HEK293T (cell line): ENCODE measurements at regions not wholly inside any gene's neighbourhood (a gene's known extent, or its start where the extent isn't known, plus 50 kb on each side); places are given as distances from the start of the nearest gene placed in this dataset.
"Not testable (repeated sequence)": the region's sequence is repeated elsewhere in the genome, so short reads cannot be mapped to it uniquely, and the experiment has no call there.

Source experiments
- CTCF ChIA-PET: fragments of 350-600 bp; formaldehyde crosslinking; extraction: SDS; loops from one replicate; lab custom pipeline; 2021; ENCODE audit warnings: antibody characterized with exemption, inconsistent platforms; lab: Yijun Ruan, JAX
- POLR2A ChIA-PET: fragments of 350-600 bp; formaldehyde crosslinking; extraction: SDS; loops from one replicate; lab custom pipeline; 2020; ENCODE audit warnings: antibody characterized with exemption, inconsistent platforms; lab: Yijun Ruan, JAX
- DNase-seq: peaks from one replicate; pipeline ENCODE4 v3.0.0; 2012; ENCODE audit warnings: mixed read lengths; ENCODE audit errors: extremely low spot score
- ARNT ChIP-seq: fragments of 450-650 bp; IDR thresholded peaks from 2 replicates; pipeline ENCODE4 v1.6.1; 2017; ENCODE audit warnings: mild to moderate bottlenecking
- BHLHE40 ChIP-seq: fragments of 450-650 bp; IDR thresholded peaks from 2 replicates; pipeline ENCODE4 v1.6.1; 2016; ENCODE audit warnings: mild to moderate bottlenecking, moderate library complexity, borderline replicate concordance
- CTBP1 ChIP-seq: fragments of 450-650 bp; IDR thresholded peaks from 2 replicates; pipeline ENCODE4 v1.6.1; 2016; ENCODE audit warnings: borderline replicate concordance
- ELF4 ChIP-seq: fragments of 450-650 bp; IDR thresholded peaks from 2 replicates; pipeline ENCODE4 v1.6.1; 2017; ENCODE audit warnings: antibody characterized with exemption
- FOXA1 ChIP-seq: fragments of 450-650 bp; IDR thresholded peaks from 2 replicates; pipeline ENCODE4 v1.6.1; 2016; ENCODE audit warnings: mild to moderate bottlenecking
- FOXK2 ChIP-seq: fragments of 450-650 bp; IDR thresholded peaks from 2 replicates; pipeline ENCODE4 v1.6.1; 2016; ENCODE audit warnings: mild to moderate bottlenecking
- FOXM1 ChIP-seq: fragments of 450-650 bp; IDR thresholded peaks from 2 replicates; pipeline ENCODE4 v1.6.1; 2017; ENCODE audit warnings: mild to moderate bottlenecking, borderline replicate concordance
- HDGF ChIP-seq: fragments of 450-650 bp; IDR thresholded peaks from 2 replicates; pipeline ENCODE4 v1.6.1; 2017; ENCODE audit warnings: antibody characterized with exemption, borderline replicate concordance
- L3MBTL2 ChIP-seq: fragments of 450-650 bp; conservative IDR thresholded peaks from 2 replicates; pipeline ENCODE4 v1.6.1; 2016; ENCODE audit warnings: mild to moderate bottlenecking
- LEF1 ChIP-seq: fragments of 450-650 bp; IDR thresholded peaks from 2 replicates; pipeline ENCODE4 v1.6.1; 2017; ENCODE audit warnings: mild to moderate bottlenecking, borderline replicate concordance
- NFRKB ChIP-seq: fragments of 450-650 bp; IDR thresholded peaks from 2 replicates; pipeline ENCODE4 v1.6.1; 2016; ENCODE audit warnings: mild to moderate bottlenecking, moderate library complexity
- SP1 ChIP-seq: fragments of 450-650 bp; IDR thresholded peaks from 2 replicates; pipeline ENCODE4 v1.6.1; 2017
- SUZ12 ChIP-seq: fragments of 450-650 bp; IDR thresholded peaks from 2 replicates; pipeline ENCODE4 v1.6.1; 2016; ENCODE audit warnings: mild to moderate bottlenecking
- TARDBP ChIP-seq: fragments of 450-650 bp; IDR thresholded peaks from 2 replicates; pipeline ENCODE4 v1.6.1; 2016
- ZNF384 ChIP-seq: fragments of 450-650 bp; IDR thresholded peaks from 2 replicates; pipeline ENCODE4 v1.6.1; 2016
- TF ChIP-seq, protein P1 (sequence below): fragments of 450-650 bp; IDR thresholded peaks from 2 replicates; pipeline ENCODE4 v1.6.1; 2016

DNA sequence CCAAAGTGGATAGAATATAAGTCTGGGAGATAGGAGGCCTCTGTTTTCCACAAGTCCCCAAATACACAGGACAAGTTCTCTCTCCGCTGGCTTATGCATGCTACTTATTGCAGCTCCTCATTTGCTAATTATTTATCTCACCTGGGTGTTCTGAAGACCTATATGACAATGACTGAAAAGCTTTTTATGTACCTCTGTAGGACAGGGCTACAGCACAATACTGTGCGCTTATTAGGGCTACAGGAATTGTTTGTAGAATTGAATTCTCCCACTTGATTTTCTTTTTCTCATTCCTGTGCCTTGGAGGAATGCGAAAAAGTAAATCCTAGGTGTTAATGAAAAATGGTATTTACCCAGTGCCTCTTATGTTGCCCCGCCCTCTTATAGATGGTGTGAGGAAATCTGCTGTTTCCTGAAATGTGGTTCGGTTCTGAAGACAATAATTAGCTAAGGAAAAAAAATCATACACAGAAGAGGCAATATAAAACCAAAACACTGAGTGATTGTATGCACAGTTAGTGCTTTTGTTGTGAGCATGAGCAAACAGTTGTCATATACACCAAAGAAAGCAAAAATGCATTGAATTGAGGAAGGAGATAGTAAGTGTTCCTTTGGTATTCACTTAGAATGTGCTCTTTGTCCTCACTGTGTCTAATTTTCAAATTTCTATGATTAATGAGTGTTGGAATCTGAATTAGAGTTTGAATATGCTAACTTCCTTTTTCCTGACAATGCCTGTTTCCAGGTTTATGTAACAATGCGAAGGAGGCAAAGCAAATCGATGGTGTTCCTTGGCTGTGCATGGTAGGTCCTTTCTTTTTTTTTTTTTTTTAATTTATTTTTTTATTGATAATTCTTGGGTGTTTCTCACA is 78.7 kb upstream of the PNPT1 start:
- TF ChIP-seq TARDBP (no peak), ARNT (no peak), NFRKB (no peak), ZNF384 (no peak), CTBP1 (no peak), LEF1 (no peak), HDGF (no peak), FOXM1 (no peak)
- TF ChIP-seq, protein P1, sequence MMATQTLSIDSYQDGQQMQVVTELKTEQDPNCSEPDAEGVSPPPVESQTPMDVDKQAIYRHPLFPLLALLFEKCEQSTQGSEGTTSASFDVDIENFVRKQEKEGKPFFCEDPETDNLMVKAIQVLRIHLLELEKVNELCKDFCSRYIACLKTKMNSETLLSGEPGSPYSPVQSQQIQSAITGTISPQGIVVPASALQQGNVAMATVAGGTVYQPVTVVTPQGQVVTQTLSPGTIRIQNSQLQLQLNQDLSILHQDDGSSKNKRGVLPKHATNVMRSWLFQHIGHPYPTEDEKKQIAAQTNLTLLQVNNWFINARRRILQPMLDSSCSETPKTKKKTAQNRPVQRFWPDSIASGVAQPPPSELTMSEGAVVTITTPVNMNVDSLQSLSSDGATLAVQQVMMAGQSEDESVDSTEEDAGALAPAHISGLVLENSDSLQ: no peak
- no peak for DNase-seq
- POLR2A ChIA-PET: no interaction called here
- CTCF ChIA-PET: interaction anchor here (0.6 to 2.4 kb wide), 6 partner anchors 102 to 1264 kb away, joined by 3 to 15 read pairs (median 3); no protein-coding TSS in a partner anchor

DNA sequence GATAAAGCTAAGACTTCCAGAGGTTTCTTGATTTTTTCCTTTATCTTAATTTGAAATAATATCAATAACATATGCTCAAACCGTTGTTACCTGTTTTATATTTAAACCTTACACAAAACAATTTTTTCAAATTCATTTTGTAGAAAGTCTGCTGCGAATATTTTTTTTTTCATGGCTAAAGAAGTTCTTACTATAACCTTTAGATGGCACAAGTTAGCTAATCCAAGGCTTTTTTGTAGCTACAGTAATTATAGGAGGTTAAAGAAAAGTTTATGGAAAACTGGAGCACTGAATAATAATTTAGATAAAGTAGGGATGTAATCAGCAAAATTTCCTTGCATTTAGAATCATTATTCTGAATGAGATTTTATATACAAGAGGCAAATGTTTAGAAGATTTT is 78.0 kb upstream of the PNPT1 start:
- ChIA-PET POLR2A (no interaction called here), CTCF (interaction anchor here (0.6 to 2.4 kb wide), 10 partner anchors 52 to 1263 kb away, joined by 3 to 15 read pairs (median 3); no protein-coding TSS in a partner anchor)
- DNase-seq: no peak
- TF ChIP-seq CTBP1 (no peak), ELF4 (no peak), ZNF384 (peak; percentile 63; the same call in 1 of the 2 replicates), TARDBP (no peak), FOXA1 (no peak)

DNA sequence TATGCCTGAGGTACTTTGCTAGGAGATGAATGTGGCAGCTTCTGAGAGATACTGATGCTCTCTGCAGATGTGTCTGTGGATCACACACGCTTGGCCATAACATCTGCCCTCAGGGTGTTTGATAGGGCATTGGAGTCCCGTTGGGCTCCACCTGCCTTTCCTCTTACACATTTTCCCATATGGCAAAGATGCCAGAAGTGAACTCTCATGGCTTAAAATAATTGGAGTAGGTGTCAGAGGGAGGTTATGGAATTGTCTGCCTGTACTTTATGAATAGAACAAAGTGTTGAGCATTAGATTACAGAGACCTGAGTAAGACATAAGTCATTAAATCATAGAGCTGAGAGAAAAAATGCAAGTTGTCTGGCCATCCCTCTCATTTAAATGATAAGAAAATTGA is 75.3 kb upstream of the PNPT1 start:
- CTCF ChIA-PET: no interaction called here
- no peak for TF ChIP-seq ARNT
- no peak for TF ChIP-seq ELF4
- no peak for TF ChIP-seq SUZ12
- no peak for TF ChIP-seq ZNF384
- TF ChIP-seq NFRKB: no peak
- TF ChIP-seq L3MBTL2: no peak
- no peak for TF ChIP-seq FOXM1
- TF ChIP-seq BHLHE40: no peak
- no peak for DNase-seq
- POLR2A ChIA-PET: no interaction called here

DNA sequence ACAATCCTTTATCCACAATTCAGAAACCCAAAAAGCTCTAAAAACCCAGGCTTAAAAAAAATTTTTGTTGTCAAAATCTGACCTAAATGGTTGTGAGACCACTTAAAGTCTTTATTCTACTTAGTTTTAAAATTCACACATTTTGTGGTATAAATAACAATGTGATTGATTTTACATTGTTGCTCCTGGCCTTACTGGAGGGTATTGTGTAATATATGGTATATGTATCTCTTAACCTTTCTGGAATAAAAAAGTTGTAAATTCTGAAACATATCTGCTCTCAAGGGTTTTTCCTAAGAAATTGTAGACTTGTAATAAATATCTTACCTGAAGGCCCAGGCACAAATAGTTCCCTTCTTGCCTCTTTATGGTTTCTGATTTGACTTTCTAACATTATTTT is 73.3 kb upstream of the PNPT1 start:
- ChIA-PET CTCF (interaction anchor here (0.6 kb wide), 1 partner anchor 198 kb away, joined by 3 read pairs; no protein-coding TSS in a partner anchor), POLR2A (no interaction called here)
- no peak for TF ChIP-seq TARDBP
- TF ChIP-seq ZNF384: no peak
- TF ChIP-seq FOXK2: no peak
- no peak for TF ChIP-seq FOXA1
- no peak for TF ChIP-seq NFRKB
- no peak for TF ChIP-seq FOXM1
- TF ChIP-seq HDGF: no peak
- no peak for TF ChIP-seq SP1
- no peak for DNase-seq

DNA sequence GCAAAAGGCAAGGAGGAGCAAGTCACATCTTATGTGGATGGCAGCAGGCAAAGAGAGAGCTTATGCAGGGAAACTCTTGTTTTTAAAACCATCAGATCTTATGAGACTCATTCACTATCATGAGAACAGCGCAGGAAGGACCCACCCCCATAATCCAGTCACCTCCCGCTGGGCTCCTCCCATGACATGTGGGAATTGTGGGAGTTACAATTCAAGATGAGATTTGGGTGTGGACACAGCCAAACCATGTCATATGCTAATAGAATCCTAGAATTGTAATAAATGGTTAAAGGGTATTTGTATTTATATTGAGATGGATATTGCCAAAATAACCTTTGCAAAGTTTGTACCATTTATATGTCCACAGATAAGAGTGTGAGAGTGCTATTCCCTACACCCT is 72.1 kb upstream of the PNPT1 start:
- CTCF ChIA-PET, DNase-seq, POLR2A ChIA-PET: not testable (repeated sequence)

DNA sequence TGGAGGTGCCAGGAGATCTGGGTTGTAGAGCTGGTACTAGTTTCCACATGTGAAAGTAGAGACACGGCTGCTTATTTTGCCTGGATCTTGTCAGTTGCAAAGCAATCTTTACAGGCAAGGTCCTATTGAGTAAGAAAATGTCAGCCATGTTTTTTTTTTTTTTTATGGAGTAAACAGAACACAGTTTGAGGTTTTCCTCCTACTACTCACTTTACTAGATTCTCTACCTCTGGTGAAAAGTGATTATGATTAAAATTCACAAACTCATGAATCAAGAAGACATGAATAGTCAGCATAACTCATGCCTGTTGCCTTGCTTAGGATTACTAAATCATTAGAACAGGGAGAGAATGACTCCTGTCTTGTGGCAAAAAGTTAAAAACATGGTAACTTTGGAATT is 70.1 kb upstream of the PNPT1 start:
- DNase-seq: no peak
- TF ChIP-seq SP1: no peak
- TF ChIP-seq LEF1: no peak
- no peak for TF ChIP-seq SUZ12
- TF ChIP-seq CTBP1: no peak
- TF ChIP-seq BHLHE40: no peak
- TF ChIP-seq ZNF384: no peak
- no peak for TF ChIP-seq FOXA1
- TF ChIP-seq TARDBP: no peak
- TF ChIP-seq L3MBTL2: no peak
- TF ChIP-seq ELF4: no peak
- POLR2A ChIA-PET: no interaction called here
- CTCF ChIA-PET: no interaction called here

DNA sequence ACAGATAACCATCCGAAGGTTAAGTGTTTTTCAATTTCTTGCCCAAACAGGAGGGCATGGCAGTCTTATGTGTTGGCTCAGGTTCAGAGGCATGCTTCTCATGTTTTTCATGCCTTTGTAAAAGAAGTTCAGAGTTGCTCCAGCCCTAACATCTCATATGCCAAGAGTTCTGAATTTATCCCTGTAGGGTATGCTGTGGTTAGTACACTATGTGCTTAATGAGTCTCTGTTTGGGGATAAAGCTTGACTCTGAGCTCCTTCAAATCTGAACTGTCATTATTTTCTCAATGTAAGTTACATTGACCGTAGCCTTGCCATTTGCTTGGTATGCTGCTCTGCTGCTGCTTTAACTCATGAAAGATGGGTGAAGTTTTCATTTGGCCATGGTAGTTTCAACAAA is 67.9 kb upstream of the PNPT1 start:
- no peak for DNase-seq
- CTCF ChIA-PET: no interaction called here
- TF ChIP-seq SP1 (no peak), FOXK2 (no peak), ELF4 (no peak)
- POLR2A ChIA-PET: no interaction called here

DNA sequence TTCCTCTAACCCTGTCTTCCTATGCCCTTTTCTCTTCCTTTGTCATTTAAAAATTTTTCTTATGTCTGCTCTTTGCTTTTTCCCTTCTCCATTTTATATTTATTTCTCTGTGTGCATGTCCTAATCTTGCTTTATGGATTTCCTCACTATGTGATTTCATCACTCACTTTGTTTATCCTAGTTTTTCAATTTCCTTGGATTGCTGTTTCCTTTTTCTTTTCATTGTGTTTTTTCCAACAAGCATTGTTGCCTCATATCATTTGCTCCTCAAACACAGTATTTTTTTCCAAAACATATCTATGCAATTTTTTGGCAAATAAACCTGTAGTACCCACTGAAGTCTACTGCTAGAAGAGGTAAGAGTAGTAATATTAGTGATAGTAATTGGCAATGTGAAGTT is 67.4 kb upstream of the PNPT1 start:
- no peak for DNase-seq
- CTCF ChIA-PET: no interaction called here
- POLR2A ChIA-PET: no interaction called here
- TF ChIP-seq ELF4: no peak
- no peak for TF ChIP-seq SUZ12
- no peak for TF ChIP-seq TARDBP

DNA sequence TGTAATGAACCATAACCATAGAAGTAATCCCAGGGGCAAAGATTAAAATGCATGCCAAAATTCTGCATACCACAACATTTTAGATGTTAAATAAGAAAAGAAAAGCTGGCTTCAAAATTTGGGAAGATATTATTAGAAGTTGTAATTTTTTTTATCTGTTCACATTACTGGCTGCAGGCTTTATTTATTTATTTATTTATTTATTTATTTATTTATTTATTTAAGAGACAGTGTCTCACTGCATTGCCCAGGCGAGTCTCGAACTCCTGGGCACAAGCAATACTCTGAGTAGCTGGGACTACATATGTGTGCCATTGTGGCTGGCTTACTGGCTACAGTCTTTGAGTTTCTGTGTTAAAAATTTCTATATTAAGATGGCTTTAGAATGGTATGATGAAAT is 66.5 kb upstream of the PNPT1 start:
- TF ChIP-seq FOXM1 (no peak), L3MBTL2 (no peak), FOXA1 (no peak)
- no peak for DNase-seq
- POLR2A ChIA-PET: no interaction called here
- CTCF ChIA-PET: no interaction called here
